H9 (cell line): ENCODE measurements at regions not wholly inside any gene's neighbourhood (a gene's known extent, or its start where the extent isn't known, plus 50 kb on each side); places are given as distances from the start of the nearest gene placed in this dataset.

Experiments used
- DNase-seq: peaks from one replicate; pipeline ENCODE4 v3.0.0-alpha.2; 2017
- H2AFZ ChIP-seq: one replicate; pipeline ENCODE4 v1.6.1; 2013; ENCODE audit warnings: mild to moderate bottlenecking, low read length, control low read depth, moderate library complexity
- H2AK5ac ChIP-seq: 2 replicates; pipeline ENCODE4 v1.6.1; 2013; ENCODE audit warnings: low read length, control low read depth, mixed read lengths; ENCODE audit not compliant: insufficient read length
- H2BK120ac ChIP-seq: one replicate; pipeline ENCODE4 v1.6.1; 2013; ENCODE audit warnings: low read depth, mild to moderate bottlenecking, low read length, control low read depth, inconsistent platforms; ENCODE audit not compliant: poor library complexity, severe bottlenecking
- H2BK12ac ChIP-seq: 2 replicates; pipeline ENCODE4 v1.6.1; 2013; ENCODE audit warnings: low read length, control low read depth, mixed read lengths, low read depth; ENCODE audit not compliant: insufficient read length
- H2BK15ac ChIP-seq: 2 replicates; pipeline ENCODE4 v1.6.1; 2013; ENCODE audit warnings: low read depth, low read length, control low read depth
- H2BK20ac ChIP-seq: one replicate; pipeline ENCODE4 v1.6.1; 2013; ENCODE audit warnings: low read depth, mild to moderate bottlenecking, low read length, control low read depth, inconsistent platforms; ENCODE audit not compliant: poor library complexity, severe bottlenecking
- H2BK5ac ChIP-seq: 2 replicates; pipeline ENCODE4 v1.6.1; 2013; ENCODE audit warnings: low read length, control low read depth, mixed read lengths; ENCODE audit not compliant: insufficient read length
- H3K14ac ChIP-seq: 2 replicates; pipeline ENCODE4 v1.6.1; 2013; ENCODE audit warnings: low read length, control low read depth; ENCODE audit not compliant: insufficient read depth
- H3K18ac ChIP-seq: 2 replicates; pipeline ENCODE4 v1.6.1; 2013; ENCODE audit warnings: low read depth, mild to moderate bottlenecking, mixed read lengths, low read length, control low read depth; ENCODE audit not compliant: insufficient read length
- H3K23ac ChIP-seq: 2 replicates; pipeline ENCODE4 v1.6.1; 2013; ENCODE audit warnings: low read length, control low read depth, mixed read lengths, low read depth; ENCODE audit not compliant: insufficient read length
- H3K23me2 ChIP-seq: 2 replicates; pipeline ENCODE4 v1.6.1; 2013; ENCODE audit warnings: low read depth, mild to moderate bottlenecking, mixed read lengths, low read length, control low read depth; ENCODE audit not compliant: insufficient read length, poor library complexity, severe bottlenecking
- H3K27ac ChIP-seq: 2 replicates; pipeline ENCODE4 v1.5.1; 2013; ENCODE audit warnings: low read length, control low read depth, mixed read lengths, low read depth; ENCODE audit not compliant: insufficient read length
- H3K27me3 ChIP-seq: 2 replicates; pipeline ENCODE4 v1.6.1; 2013; ENCODE audit warnings: low read length, control low read depth, inconsistent platforms; ENCODE audit not compliant: insufficient read depth
- H3K4ac ChIP-seq: 2 replicates; pipeline ENCODE4 v1.6.1; 2013; ENCODE audit warnings: low read depth, mild to moderate bottlenecking, control low read depth, inconsistent platforms, low read length, moderate library complexity
- H3K4me1 ChIP-seq: 2 replicates; pipeline ENCODE4 v1.6.1; 2013; ENCODE audit warnings: low read length, control low read depth, inconsistent platforms; ENCODE audit not compliant: insufficient read depth
- H3K4me2 ChIP-seq: 2 replicates; pipeline ENCODE4 v1.6.1; 2013; ENCODE audit warnings: low read length, control low read depth, mixed read lengths; ENCODE audit not compliant: insufficient read length, insufficient read depth
- H3K56ac ChIP-seq: 2 replicates; pipeline ENCODE4 v1.6.1; 2013; ENCODE audit warnings: low read depth, mild to moderate bottlenecking, mixed read lengths, low read length, control low read depth; ENCODE audit not compliant: insufficient read length
- H3K79me1 ChIP-seq: 2 replicates; pipeline ENCODE4 v1.6.1; 2013; ENCODE audit warnings: low read depth, mild to moderate bottlenecking, moderate library complexity, low read length, control low read depth, inconsistent platforms; ENCODE audit not compliant: insufficient read depth, poor library complexity, severe bottlenecking
- H3K79me2 ChIP-seq: 2 replicates; pipeline ENCODE4 v1.6.1; 2013; ENCODE audit warnings: low read length, control low read depth, inconsistent platforms; ENCODE audit not compliant: insufficient read depth
- H3K9ac ChIP-seq: 2 replicates; pipeline ENCODE4 v1.6.1; 2013; ENCODE audit warnings: low read length, control low read depth, mixed read lengths; ENCODE audit not compliant: insufficient read length; ENCODE audit errors: extremely low read depth
- H3K9me3 ChIP-seq: one replicate; pipeline ENCODE4 v1.6.1; 2013; ENCODE audit warnings: low read depth, low read length, inconsistent platforms; ENCODE audit not compliant: control insufficient read depth
- H3T11ph ChIP-seq: one replicate; pipeline ENCODE4 v1.6.1; 2013; ENCODE audit warnings: mild to moderate bottlenecking, low read length, control low read depth, inconsistent platforms
- H4K20me1 ChIP-seq: one replicate; pipeline ENCODE4 v1.6.1; 2013; ENCODE audit not compliant: control insufficient read depth, insufficient read length, insufficient read depth
- H4K5ac ChIP-seq: 2 replicates; pipeline ENCODE4 v1.6.1; 2013; ENCODE audit warnings: low read depth, mild to moderate bottlenecking, mixed read lengths, low read length, control low read depth; ENCODE audit not compliant: insufficient read length
- H4K8ac ChIP-seq: replicated peaks from 2 replicates; pipeline ENCODE4 v1.6.1; 2013; ENCODE audit warnings: low read length, control low read depth, mixed read lengths, low read depth; ENCODE audit not compliant: insufficient read length
- H4K91ac ChIP-seq: 2 replicates; pipeline ENCODE4 v1.6.1; 2013; ENCODE audit warnings: low read depth, mild to moderate bottlenecking, moderate library complexity, mixed read lengths, low read length, control low read depth; ENCODE audit not compliant: insufficient read length
- H3K27ac Mint-ChIP-seq, 3 experiments: 2 replicates in 2 of 3; 3 replicates in 1 of 3; pipeline ENCODE4 v1.8.0; 2020 to 2021; ENCODE audit warnings: mixed read lengths in 3 of 3, mild to moderate bottlenecking in 1 of 3, moderate library complexity in 1 of 3
- H3K27me3 Mint-ChIP-seq: 2 replicates; pipeline ENCODE4 v1.8.0; 2021; ENCODE audit warnings: low read depth, mild to moderate bottlenecking, moderate library complexity, mixed read lengths
- H3K36me3 Mint-ChIP-seq, 3 experiments: 2 replicates in 2 of 3; 3 replicates in 1 of 3; pipeline ENCODE4 v1.8.0; 2020 to 2021; ENCODE audit warnings: low read depth in 3 of 3, mixed read lengths in 3 of 3; ENCODE audit not compliant: insufficient read depth in 1 of 3
- H3K4me1 Mint-ChIP-seq, 2 experiments: 2 replicates each; pipeline ENCODE4 v1.8.0; 2020; ENCODE audit warnings: mixed read lengths in 2 of 2
- H3K4me3 Mint-ChIP-seq, 2 experiments: 2 replicates in 1 of 2; 3 replicates in 1 of 2; pipeline ENCODE4 v1.8.0; 2020 to 2021; ENCODE audit warnings: mild to moderate bottlenecking in 2 of 2, mixed read lengths in 2 of 2, moderate library complexity in 1 of 2
- H3K9me3 Mint-ChIP-seq, 2 experiments: 2 replicates in 1 of 2; 3 replicates in 1 of 2; pipeline ENCODE4 v1.8.0; 2020; ENCODE audit warnings: mild to moderate bottlenecking in 2 of 2, mixed read lengths in 2 of 2, moderate library complexity in 1 of 2
- TF ChIP-seq, protein P1 (sequence below): fragments of 200-600 bp; sonication (generic); conservative IDR thresholded peaks from 3 replicates; pipeline ENCODE4 v1.8.0; 2021; ENCODE audit warnings: antibody characterized with exemption, mild to moderate bottlenecking

DNA sequence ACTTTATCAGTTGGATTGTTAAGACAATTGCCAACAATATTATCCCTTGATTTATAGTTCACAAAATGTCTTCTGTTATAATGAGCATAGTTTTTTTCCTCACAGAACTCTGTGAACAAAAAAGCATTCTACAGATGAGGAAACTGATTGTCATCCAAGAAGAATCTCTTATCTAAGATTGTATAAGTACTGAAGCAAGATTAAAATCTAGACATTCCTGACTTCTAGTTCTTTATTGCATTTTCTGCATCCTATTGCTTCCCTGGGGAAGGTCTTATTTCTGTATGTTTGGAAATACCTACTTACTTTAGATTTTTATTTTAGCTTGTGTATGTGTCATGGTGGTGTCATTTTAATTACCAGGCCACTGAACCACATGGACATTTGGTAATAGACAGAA, 884.9 kb upstream of the WWC1 start:
- TF ChIP-seq, protein P1, sequence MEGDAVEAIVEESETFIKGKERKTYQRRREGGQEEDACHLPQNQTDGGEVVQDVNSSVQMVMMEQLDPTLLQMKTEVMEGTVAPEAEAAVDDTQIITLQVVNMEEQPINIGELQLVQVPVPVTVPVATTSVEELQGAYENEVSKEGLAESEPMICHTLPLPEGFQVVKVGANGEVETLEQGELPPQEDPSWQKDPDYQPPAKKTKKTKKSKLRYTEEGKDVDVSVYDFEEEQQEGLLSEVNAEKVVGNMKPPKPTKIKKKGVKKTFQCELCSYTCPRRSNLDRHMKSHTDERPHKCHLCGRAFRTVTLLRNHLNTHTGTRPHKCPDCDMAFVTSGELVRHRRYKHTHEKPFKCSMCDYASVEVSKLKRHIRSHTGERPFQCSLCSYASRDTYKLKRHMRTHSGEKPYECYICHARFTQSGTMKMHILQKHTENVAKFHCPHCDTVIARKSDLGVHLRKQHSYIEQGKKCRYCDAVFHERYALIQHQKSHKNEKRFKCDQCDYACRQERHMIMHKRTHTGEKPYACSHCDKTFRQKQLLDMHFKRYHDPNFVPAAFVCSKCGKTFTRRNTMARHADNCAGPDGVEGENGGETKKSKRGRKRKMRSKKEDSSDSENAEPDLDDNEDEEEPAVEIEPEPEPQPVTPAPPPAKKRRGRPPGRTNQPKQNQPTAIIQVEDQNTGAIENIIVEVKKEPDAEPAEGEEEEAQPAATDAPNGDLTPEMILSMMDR = no peak
- H3K27ac ChIP-seq = no peak overlapping the region
- Mint-ChIP-seq H3K27ac (no peak overlapping the region), H3K36me3 (no peaks in the 10 kb centered on the region), H3K9me3 (no peaks in the 10 kb centered on the region), H3K27me3 (no peaks in the 10 kb centered on the region), H3K4me1 (peaks cover 14 to 15% of the 10 kb centered on the region in 2 experiments), H3K4me3 (no peak overlapping the region)
- H3K4me2 ChIP-seq = no peak overlapping the region
- no peaks in the 10 kb centered on the region for H3K23me2 ChIP-seq
- no peak overlapping the region for H2BK15ac ChIP-seq
- H2AFZ ChIP-seq = no peak overlapping the region
- no peaks in the 10 kb centered on the region for H3K27me3 ChIP-seq
- no peaks in the 10 kb centered on the region for H3K4me1 ChIP-seq
- no peak for DNase-seq
- no peak overlapping the region for H3K4ac ChIP-seq
- no peaks in the 10 kb centered on the region for H3K79me2 ChIP-seq
- no peak overlapping the region for H4K91ac ChIP-seq
- H3K56ac ChIP-seq = no peak overlapping the region
- no peaks in the 10 kb centered on the region for H3K79me1 ChIP-seq
- no peak overlapping the region for H2AK5ac ChIP-seq
- no peak overlapping the region for H4K8ac ChIP-seq
- H3K9me3 ChIP-seq = no peaks in the 10 kb centered on the region
- H3K14ac ChIP-seq = no peak overlapping the region
- H3K23ac ChIP-seq = no peak overlapping the region
- no peak overlapping the region for H2BK5ac ChIP-seq
- H3T11ph ChIP-seq = no peak overlapping the region
- H4K20me1 ChIP-seq = no peaks in the 10 kb centered on the region
- H2BK12ac ChIP-seq = no peak overlapping the region
- H3K18ac ChIP-seq = no peak overlapping the region
- no peak overlapping the region for H4K5ac ChIP-seq
- no peak overlapping the region for H2BK20ac ChIP-seq
- H2BK120ac ChIP-seq = no peak overlapping the region
- H3K9ac ChIP-seq = no peak overlapping the region
